ENCODE measurements at regions not wholly inside any gene's neighbourhood (a gene's known extent, or its start where the extent isn't known, plus 50 kb on each side); places are given as distances from the start of the nearest gene placed in this dataset.

DNA sequence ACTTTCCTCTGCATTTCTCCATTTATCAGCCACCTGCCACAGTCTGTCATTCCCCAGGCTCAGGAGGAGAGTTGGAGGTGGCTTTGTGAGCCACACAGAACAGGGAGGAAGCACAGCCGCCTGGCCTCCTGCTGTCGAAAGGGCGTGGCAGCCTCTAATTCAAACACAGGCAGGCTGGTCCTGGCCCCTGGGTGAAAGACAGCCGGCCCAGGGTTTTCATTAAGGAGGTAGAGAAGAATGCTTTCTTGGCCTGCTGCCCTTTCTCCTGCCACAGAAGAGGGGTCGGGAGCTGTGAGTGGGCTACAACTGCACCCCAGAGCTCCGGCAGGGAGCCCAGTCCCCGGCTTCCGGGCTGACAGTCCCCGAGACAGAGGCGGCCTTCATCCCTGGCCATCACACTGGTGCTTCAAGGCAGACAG is 108.6 kb upstream of the FZD10 start:
- Histone ChIP-seq H4K5ac (ENCODE audit: insufficient read length, low read depth, low read length) (no peak overlapping the region), H3K4me2 (ENCODE audit: insufficient read depth in 1 of 2, low read depth in 2 of 2, low read length in 2 of 2) (no peak overlapping the region; a peak in 1 of 4 replicates), H2AK5ac (ENCODE audit: low read depth, low read length) (no peak overlapping the region), H3K23ac (ENCODE audit: insufficient read length) (no peak overlapping the region), H3K9me3 (ENCODE audit: insufficient read depth in 2 of 2, low read depth in 1 of 2, low read length in 1 of 2) (no peaks in the 10 kb centered on the region), H4K91ac (replicated peaks; ENCODE audit: insufficient read length, low read length) (no peak overlapping the region), H3K4ac (replicated peaks; ENCODE audit: insufficient read length, low read depth, low read length) (no peak overlapping the region), H3K9ac (replicated peaks in 1 of 4; ENCODE audit: extremely low read depth in 1 of 4, low read depth in 3 of 4, low read length in 3 of 4) (no peak overlapping the region), H3K4me1 (replicated peaks in 1 of 4; ENCODE audit: control insufficient read depth in 3 of 4, insufficient read depth in 4 of 4, low read length in 3 of 4) (no peaks in the 10 kb centered on the region; a peak in 1 of 7 replicates), H3K56ac (replicated peaks; ENCODE audit: insufficient read length, low read depth, low read length) (no peak overlapping the region), H3K14ac (ENCODE audit: insufficient read length) (no peak overlapping the region), H2BK20ac (ENCODE audit: low read length) (no peak overlapping the region), H4K8ac (ENCODE audit: extremely low read depth, insufficient read depth, low read length) (no peak overlapping the region), H3K79me1 (ENCODE audit: low read depth, low read length) (no peaks in the 10 kb centered on the region), H3K27me3 (replicated peaks in 1 of 4; ENCODE audit: control insufficient read depth in 3 of 4, extremely low read depth in 1 of 4, insufficient read depth in 3 of 4, low read length in 3 of 4) (peaks cover 4 to 31% (median 28%) of the 10 kb centered on the region in 4 experiments; a peak in 5 of 7 replicates), H2BK120ac (replicated peaks; ENCODE audit: low read depth, low read length) (no peak overlapping the region), H3K18ac (ENCODE audit: extremely low read depth, low read length) (no peak overlapping the region), H2BK12ac (ENCODE audit: low read depth, low read length) (no peak overlapping the region), H2AFZ (ENCODE audit: low read length) (no peak overlapping the region), H2BK15ac (ENCODE audit: low read length) (no peak overlapping the region), H2BK5ac (ENCODE audit: low read depth, low read length) (no peak overlapping the region), H3K79me2 (ENCODE audit: control insufficient read depth in 1 of 2, insufficient read depth in 2 of 2, low read length in 2 of 2) (no peaks in the 10 kb centered on the region), H3K4me3 (ENCODE audit: extremely low read depth in 1 of 4, insufficient read depth in 2 of 4, low read depth in 3 of 4, low read length in 4 of 4) (no peak overlapping the region), H3K27ac (ENCODE audit: low read depth, low read length) (no peak overlapping the region), H3K36me3 (ENCODE audit: control insufficient read depth in 2 of 4, insufficient read depth in 4 of 4, low read length in 3 of 4) (no peaks in the 10 kb centered on the region), H4K20me1 (replicated peaks in 1 of 2; ENCODE audit: control insufficient read depth in 1 of 2, insufficient read depth in 2 of 2, low read length in 2 of 2) (peaks cover 3 to 9% of the 10 kb centered on the region in 2 experiments), H3K23me2 (ENCODE audit: low read depth, low read length) (peaks cover 10% of the 10 kb centered on the region; the same call in 1 of the 2 replicates)
- 76% methylated on average over 10 of the region's 10 CpGs; no CpG with 5 or more reads in 1 of the 2 experiments for WGBS, 2 experiments (ENCODE audit: extremely low coverage in 1 of 2, insufficient coverage in 1 of 2, insufficient read length in 1 of 2, insufficient replicate concordance in 2 of 2, low coverage in 1 of 2, low lambda C conversion rate in 2 of 2, missing lambda C conversion rate in 1 of 2)
- POLR2A ChIA-PET (ENCODE audit: partially characterized antibody): no interaction called here
- FAIRE-seq: no peak
- CTCF ChIA-PET (ENCODE audit: partially characterized antibody): interaction anchor here (1.1 to 1.2 kb wide), 4 partner anchors 10 to 168 kb away, joined by 3 to 6 read pairs (median 4); no protein-coding TSS in a partner anchor
- peak in 1 of 2 experiments; percentile 58 for DNase-seq (ENCODE audit: low read depth in 1 of 2, low spot score in 2 of 2)
- TF ChIP-seq RAD21 (IDR thresholded peaks at IDR 0.05 in 1 of 2, conservative IDR thresholded peaks at IDR 0.05 in 1 of 2; ENCODE audit: low read depth in 2 of 2, low read length in 2 of 2): no peak
- no peak for TF ChIP-seq SUZ12 (IDR thresholded peaks at IDR 0.05; ENCODE audit: low read length)
- no peak for TF ChIP-seq TEAD4 (IDR thresholded peaks at IDR 0.05; ENCODE audit: low read depth, low read length)

Measured in H1 (cell line).